OCI-M1 (cell line): ENCODE measurements at regions not wholly inside any gene's neighbourhood (a gene's known extent, or its start where the extent isn't known, plus 50 kb on each side); places are given as distances from the start of the nearest gene placed in this dataset.

Experiments used
- DNase-seq: peaks from one replicate; lab custom pipeline; 2025; lab: John Stamatoyannopoulos, UW

GRCh38 chr6:14187406-14187805 lies 69.8 kb downstream of the CD83 start:
- no peak for DNase-seq

GRCh38 chr6:14189074-14189473 lies 71.5 kb downstream of the CD83 start:
- DNase-seq: no peak

GRCh38 chr6:14190191-14190928 lies 72.8 kb downstream of the CD83 start:
- no peak for DNase-seq

GRCh38 chr6:14190929-14191224 lies 73.3 kb downstream of the CD83 start:
- no peak for DNase-seq

- no peak for DNase-seq
Measured at GRCh38 chr6:14191761-14192160, 74.2 kb downstream of the CD83 start.

- DNase-seq: no peak
Measured at GRCh38 chr6:14192216-14192788, 74.7 kb downstream of the CD83 start.

- no peak for DNase-seq
Measured at GRCh38 chr6:14193524-14193923, 76.0 kb downstream of the CD83 start.

- DNase-seq: no peak
Measured at GRCh38 chr6:14194483-14194882, 76.9 kb downstream of the CD83 start.

GRCh38 chr6:14194976-14195375 lies 77.4 kb downstream of the CD83 start:
- no peak for DNase-seq

- DNase-seq: no peak
Measured at GRCh38 chr6:14196026-14196425, 78.5 kb downstream of the CD83 start.

GRCh38 chr6:14197118-14197517 lies 79.5 kb downstream of the CD83 start:
- no peak for DNase-seq

- no peak for DNase-seq
Measured at GRCh38 chr6:14200047-14200446, 82.5 kb downstream of the CD83 start.

- no peak for DNase-seq
Measured at GRCh38 chr6:14202947-14203346, 85.4 kb downstream of the CD83 start.

- no peak for DNase-seq
Measured at GRCh38 chr6:14206391-14206790, 88.8 kb downstream of the CD83 start.

GRCh38 chr6:14207448-14207847 lies 89.9 kb downstream of the CD83 start:
- DNase-seq: no peak

- no peak for DNase-seq
Measured at GRCh38 chr6:14209000-14209399, 91.4 kb downstream of the CD83 start.

- no peak for DNase-seq
Measured at GRCh38 chr6:14210077-14210476, 92.5 kb downstream of the CD83 start.

- DNase-seq: peak; percentile 96
Measured at GRCh38 chr6:14210663-14211561, 93.3 kb downstream of the CD83 start.

GRCh38 chr6:14211562-14211942 lies 94.0 kb downstream of the CD83 start:
- DNase-seq: no peak

GRCh38 chr6:14212020-14212419 lies 94.4 kb downstream of the CD83 start:
- no peak for DNase-seq

- DNase-seq: no peak
Measured at GRCh38 chr6:14212632-14213031, 95.1 kb downstream of the CD83 start.

- no peak for DNase-seq
Measured at GRCh38 chr6:14216946-14217684, 99.5 kb downstream of the CD83 start.
